GM12865 (cell line): ENCODE measurements at regions not wholly inside any gene's neighbourhood (a gene's known extent, or its start where the extent isn't known, plus 50 kb on each side); places are given as distances from the start of the nearest gene placed in this dataset.

Experiments used
- DNase-seq: peaks from one replicate; pipeline ENCODE4 v3.0.0; 2010; ENCODE audit warnings: low read depth
- H3K4me3 ChIP-seq: 2 replicates; pipeline ENCODE4 v1.5.1; 2011; ENCODE audit warnings: mild to moderate bottlenecking, low read depth, low read length, control low read depth
- TF ChIP-seq, protein P1 (sequence below): IDR thresholded peaks from 2 replicates; pipeline ENCODE4 v1.5.1; 2011; ENCODE audit warnings: low read length, control low read depth, low read depth, inconsistent platforms; ENCODE audit not compliant: insufficient read depth; ENCODE audit errors: missing control alignments

GRCh38 chr16:31703526-31704128, 170.0 kb upstream of the ZNF267 start:
- no peak overlapping the region for H3K4me3 ChIP-seq
- no peak for DNase-seq
- TF ChIP-seq, protein P1, sequence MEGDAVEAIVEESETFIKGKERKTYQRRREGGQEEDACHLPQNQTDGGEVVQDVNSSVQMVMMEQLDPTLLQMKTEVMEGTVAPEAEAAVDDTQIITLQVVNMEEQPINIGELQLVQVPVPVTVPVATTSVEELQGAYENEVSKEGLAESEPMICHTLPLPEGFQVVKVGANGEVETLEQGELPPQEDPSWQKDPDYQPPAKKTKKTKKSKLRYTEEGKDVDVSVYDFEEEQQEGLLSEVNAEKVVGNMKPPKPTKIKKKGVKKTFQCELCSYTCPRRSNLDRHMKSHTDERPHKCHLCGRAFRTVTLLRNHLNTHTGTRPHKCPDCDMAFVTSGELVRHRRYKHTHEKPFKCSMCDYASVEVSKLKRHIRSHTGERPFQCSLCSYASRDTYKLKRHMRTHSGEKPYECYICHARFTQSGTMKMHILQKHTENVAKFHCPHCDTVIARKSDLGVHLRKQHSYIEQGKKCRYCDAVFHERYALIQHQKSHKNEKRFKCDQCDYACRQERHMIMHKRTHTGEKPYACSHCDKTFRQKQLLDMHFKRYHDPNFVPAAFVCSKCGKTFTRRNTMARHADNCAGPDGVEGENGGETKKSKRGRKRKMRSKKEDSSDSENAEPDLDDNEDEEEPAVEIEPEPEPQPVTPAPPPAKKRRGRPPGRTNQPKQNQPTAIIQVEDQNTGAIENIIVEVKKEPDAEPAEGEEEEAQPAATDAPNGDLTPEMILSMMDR = no peak

DNA sequence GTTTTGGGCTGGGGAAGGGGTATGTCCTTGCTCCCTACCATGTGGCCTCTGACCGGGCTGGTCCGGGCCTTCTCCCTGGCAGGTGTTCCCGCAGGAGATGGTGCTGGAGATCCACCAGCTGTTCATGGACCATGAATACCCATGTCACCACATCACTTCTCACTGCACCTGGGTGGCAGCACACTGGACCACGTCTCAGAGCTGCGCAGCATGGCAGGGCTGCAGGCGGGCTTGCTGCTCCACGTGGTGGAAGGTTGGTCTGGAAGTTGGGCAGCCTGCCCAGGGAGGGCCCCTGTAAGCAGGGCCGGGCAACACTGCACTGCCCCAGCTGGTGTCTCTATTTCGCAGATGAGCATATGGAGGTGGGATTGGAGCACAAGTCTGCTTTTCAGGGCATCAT, 169.5 kb upstream of the ZNF267 start:
- DNase-seq = no peak
- no peak overlapping the region for H3K4me3 ChIP-seq
- TF ChIP-seq, protein P1 = no peak

GRCh38 chr16:31705371-31705770, 168.2 kb upstream of the ZNF267 start:
- TF ChIP-seq, protein P1 = no peak
- no peak overlapping the region for H3K4me3 ChIP-seq
- no peak for DNase-seq

DNA sequence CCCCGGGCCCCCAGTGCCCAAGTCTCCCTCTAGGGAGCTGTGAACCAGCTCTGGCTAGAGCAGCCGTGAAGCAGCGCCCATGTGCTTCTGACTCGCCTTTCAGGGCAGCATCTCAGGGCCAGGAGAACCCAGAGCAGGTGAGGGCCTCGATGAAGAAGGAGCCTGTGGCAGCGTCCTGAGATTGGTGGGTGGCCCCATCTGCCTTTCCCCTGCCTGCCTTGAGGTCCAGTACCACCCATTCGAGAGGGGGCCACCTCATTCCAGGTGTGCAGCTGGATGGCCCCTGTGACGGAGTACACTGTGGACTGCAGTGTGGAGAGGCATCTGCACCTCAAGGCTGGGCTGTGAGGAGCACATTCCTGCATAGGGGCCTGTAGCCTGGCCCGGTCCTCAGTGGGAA, 167.3 kb upstream of the ZNF267 start:
- H3K4me3 ChIP-seq = no peak overlapping the region
- DNase-seq = no peak
- TF ChIP-seq, protein P1 = no peak

DNA sequence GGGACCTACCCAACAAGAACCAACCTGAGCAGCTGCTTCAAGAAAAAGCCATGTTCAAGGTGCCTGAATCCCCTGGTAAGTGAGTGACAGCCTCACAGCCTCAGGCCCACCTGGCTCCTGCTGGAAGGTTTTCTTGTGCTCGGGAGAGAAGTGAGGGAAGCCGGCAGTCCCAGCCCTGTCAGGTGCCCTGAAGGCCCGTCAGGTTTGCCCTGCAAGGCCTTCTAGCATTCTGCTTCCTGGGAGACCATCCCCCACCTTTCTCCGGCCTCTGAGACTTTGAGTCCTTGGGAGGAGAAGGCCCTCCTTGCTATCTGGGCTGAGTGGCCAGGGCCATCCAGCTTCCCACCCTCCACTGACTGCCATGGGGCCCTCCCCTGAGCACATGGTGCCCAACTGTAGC, 166.7 kb upstream of the ZNF267 start:
- DNase-seq = no peak
- TF ChIP-seq, protein P1 = no peak
- H3K4me3 ChIP-seq = no peak overlapping the region

DNA sequence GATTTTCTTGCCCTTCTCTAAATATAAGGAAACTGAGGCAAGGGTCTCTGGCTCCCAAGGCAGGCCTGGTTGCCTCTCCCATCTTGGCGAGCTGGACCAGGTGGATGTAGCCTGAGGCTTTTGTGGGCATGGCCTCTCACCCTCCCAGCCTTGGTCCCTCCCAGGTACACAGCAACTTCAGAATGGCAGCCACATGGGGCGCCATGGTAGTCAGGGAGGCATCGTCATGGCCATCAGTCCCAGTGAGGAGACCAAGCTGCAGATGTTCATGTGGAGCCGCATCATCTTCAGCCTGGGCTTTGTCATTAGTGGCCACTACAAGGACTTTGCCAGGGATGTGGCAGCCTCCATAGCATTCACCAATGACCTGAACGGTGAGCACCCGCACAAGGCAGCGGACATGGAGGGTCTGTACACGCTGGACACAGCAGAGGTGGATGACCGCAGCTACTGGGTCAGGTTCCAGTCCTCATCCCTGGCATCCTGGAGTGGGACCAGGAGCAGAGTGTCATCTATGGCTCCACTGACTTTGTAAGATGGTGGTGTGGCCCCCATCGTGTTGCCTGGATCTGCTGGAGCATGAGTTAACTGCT, 165.8 kb upstream of the ZNF267 start:
- H3K4me3 ChIP-seq = no peak overlapping the region
- DNase-seq = no peak
- TF ChIP-seq, protein P1 = no peak

DNA sequence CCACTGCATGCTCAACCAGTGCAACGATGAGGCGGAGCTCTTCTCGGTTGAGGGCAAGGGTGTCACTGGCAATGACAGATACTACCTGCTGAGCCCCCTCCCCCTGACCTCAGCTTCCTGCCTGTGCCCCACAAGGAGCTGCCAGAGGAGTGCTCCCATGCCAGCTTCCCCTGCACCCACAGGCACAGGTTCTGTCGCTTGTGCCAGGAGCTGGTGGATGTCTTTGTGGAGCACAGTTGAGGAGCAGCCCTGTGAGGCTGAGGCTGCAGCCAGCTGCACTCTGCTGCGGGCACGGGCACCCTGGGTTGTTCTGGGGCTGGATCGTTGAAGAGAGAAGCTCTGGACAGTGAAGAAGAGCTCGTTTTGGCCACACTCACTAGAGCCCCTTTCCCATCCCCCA, 165.3 kb upstream of the ZNF267 start:
- DNase-seq = no peak
- no peak overlapping the region for H3K4me3 ChIP-seq
- TF ChIP-seq, protein P1 = no peak
